VCaP (cell line): ENCODE measurements at regions not wholly inside any gene's neighbourhood (a gene's known extent, or its start where the extent isn't known, plus 50 kb on each side); places are given as distances from the start of the nearest gene placed in this dataset.

ENCODE experiments used
- H3K27ac ChIP-seq: fragments of 450-650 bp; 2 replicates; pipeline ENCODE4 v1.5.1; 2017
- TF ChIP-seq, protein P1 (sequence below): fragments of 450-650 bp; conservative IDR thresholded peaks from 2 replicates; pipeline ENCODE4 v1.5.1; 2017; ENCODE audit warnings: mild to moderate bottlenecking, moderate library complexity

GRCh38 chr4:79014230-79014629, 75.0 kb upstream of the PAQR3 start:
- no peak overlapping the region for H3K27ac ChIP-seq
- TF ChIP-seq, protein P1, sequence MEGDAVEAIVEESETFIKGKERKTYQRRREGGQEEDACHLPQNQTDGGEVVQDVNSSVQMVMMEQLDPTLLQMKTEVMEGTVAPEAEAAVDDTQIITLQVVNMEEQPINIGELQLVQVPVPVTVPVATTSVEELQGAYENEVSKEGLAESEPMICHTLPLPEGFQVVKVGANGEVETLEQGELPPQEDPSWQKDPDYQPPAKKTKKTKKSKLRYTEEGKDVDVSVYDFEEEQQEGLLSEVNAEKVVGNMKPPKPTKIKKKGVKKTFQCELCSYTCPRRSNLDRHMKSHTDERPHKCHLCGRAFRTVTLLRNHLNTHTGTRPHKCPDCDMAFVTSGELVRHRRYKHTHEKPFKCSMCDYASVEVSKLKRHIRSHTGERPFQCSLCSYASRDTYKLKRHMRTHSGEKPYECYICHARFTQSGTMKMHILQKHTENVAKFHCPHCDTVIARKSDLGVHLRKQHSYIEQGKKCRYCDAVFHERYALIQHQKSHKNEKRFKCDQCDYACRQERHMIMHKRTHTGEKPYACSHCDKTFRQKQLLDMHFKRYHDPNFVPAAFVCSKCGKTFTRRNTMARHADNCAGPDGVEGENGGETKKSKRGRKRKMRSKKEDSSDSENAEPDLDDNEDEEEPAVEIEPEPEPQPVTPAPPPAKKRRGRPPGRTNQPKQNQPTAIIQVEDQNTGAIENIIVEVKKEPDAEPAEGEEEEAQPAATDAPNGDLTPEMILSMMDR, result no peak

GRCh38 chr4:79013756-79014155, 74.5 kb upstream of the PAQR3 start:
- TF ChIP-seq, protein P1, result no peak

GRCh38 chr4:78990938-78991810, 51.9 kb upstream of the PAQR3 start:
- H3K27ac ChIP-seq, result no peak overlapping the region
- TF ChIP-seq, protein P1, result no peak

More at GRCh38 chr4:79013756-79014155, 74.5 kb upstream of the PAQR3 start:
- no peak overlapping the region for H3K27ac ChIP-seq

- TF ChIP-seq, protein P1, result no peak
- no peak overlapping the region for H3K27ac ChIP-seq
These were observed 50.5 kb upstream of the PAQR3 start for GRCh38 chr4:78989697-78990270.
